NB4 (cell line): ENCODE measurements at regions not wholly inside any gene's neighbourhood (a gene's known extent, or its start where the extent isn't known, plus 50 kb on each side); places are given as distances from the start of the nearest gene placed in this dataset.

Experiments
- DNase-seq: peaks from one replicate; pipeline ENCODE4 v3.0.0; 2010; ENCODE audit warnings: low read depth
- H3K4me3 ChIP-seq: one replicate; pipeline ENCODE4 v1.5.1; 2011; ENCODE audit warnings: mild to moderate bottlenecking, low read depth, low read length, moderate library complexity
- MYC ChIP-seq: IDR thresholded peaks from 2 replicates; pipeline ENCODE4 v1.6.1; 2011; ENCODE audit warnings: low read depth, low read length
- POLR2A ChIP-seq: IDR thresholded peaks from 2 replicates; pipeline ENCODE4 v1.6.1; 2011; ENCODE audit warnings: mild to moderate bottlenecking; ENCODE audit not compliant: insufficient read length; ENCODE audit errors: extremely low read depth
- TF ChIP-seq, protein P1 (sequence below): IDR thresholded peaks from 2 replicates; pipeline ENCODE4 v1.6.1; 2011; ENCODE audit warnings: low read depth, low read length
- TF ChIP-seq, protein P2 (sequence below): IDR thresholded peaks from one replicate; pipeline ENCODE4 v1.5.1; 2012; ENCODE audit warnings: low read depth, low read length

DNA sequence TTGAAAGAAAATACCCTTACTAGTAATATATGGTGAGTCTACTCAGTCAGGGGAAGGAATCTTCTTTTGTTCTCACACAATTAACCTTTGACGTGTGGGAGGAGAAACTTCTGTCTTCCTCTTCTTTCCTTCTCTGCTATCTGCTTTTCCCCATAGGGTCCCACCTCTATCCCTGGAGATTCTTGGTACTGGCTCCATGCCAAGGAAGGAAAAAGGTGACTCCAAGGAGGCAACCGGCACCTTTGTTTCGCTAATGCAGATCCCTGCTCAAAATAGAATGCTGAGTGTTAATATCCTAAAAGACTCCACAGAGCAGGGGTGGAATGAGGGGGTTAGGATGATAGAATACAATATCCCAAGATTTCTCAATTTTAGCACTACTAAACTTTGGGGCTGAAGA is 116.7 kb downstream of the CD164 start:
- H3K4me3 ChIP-seq = no peak overlapping the region
- no peak for DNase-seq
- TF ChIP-seq, protein P1, sequence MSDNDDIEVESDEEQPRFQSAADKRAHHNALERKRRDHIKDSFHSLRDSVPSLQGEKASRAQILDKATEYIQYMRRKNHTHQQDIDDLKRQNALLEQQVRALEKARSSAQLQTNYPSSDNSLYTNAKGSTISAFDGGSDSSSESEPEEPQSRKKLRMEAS = no peak
- TF ChIP-seq, protein P2, sequence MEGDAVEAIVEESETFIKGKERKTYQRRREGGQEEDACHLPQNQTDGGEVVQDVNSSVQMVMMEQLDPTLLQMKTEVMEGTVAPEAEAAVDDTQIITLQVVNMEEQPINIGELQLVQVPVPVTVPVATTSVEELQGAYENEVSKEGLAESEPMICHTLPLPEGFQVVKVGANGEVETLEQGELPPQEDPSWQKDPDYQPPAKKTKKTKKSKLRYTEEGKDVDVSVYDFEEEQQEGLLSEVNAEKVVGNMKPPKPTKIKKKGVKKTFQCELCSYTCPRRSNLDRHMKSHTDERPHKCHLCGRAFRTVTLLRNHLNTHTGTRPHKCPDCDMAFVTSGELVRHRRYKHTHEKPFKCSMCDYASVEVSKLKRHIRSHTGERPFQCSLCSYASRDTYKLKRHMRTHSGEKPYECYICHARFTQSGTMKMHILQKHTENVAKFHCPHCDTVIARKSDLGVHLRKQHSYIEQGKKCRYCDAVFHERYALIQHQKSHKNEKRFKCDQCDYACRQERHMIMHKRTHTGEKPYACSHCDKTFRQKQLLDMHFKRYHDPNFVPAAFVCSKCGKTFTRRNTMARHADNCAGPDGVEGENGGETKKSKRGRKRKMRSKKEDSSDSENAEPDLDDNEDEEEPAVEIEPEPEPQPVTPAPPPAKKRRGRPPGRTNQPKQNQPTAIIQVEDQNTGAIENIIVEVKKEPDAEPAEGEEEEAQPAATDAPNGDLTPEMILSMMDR = no peak
- no peak for TF ChIP-seq POLR2A
- TF ChIP-seq MYC = no peak

DNA sequence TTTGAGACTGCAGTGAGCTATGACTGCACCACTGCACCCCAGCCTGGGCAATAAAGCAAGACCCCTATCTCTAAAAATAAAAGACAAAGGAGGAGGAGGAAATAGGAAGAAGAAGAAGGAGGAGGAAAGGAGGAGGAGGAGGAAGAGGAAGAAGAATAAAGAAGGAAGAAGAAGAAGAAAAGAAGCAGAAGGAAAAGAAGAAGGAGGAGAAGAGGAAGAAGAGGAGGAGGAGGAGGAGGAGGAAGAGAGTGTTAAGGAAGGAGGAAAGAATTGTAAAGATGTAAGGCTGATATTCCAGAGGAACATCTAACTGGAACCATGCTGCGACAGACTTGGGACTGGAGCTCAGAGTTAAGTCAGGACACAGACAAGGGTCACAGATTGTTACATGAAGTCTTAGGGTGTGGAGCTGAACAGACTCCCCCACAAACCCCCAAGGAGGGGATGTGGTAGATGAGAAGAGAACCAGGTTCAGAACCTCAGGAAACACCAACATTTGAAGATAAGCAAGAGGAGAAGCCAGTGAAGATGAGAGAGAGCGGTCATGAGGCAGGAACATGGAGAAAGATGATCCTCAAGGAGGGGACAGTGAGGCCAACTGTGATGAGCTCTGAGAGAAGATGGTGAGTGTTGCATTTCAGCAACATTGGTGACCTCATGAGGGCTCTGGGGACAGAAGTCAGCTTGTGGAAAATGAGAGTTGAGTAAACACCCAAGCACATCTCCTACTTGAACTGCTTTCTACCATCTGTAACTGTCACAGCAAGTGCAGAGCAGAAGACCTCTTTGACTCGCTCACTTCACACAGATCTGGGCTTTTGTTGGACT is 118.2 kb downstream of the CD164 start:
- DNase-seq = peak; percentile 24
- TF ChIP-seq POLR2A (no peak), MYC (no peak)
- TF ChIP-seq, protein P2 = no peak
- TF ChIP-seq, protein P1 = no peak
- H3K4me3 ChIP-seq = no peak overlapping the region

DNA sequence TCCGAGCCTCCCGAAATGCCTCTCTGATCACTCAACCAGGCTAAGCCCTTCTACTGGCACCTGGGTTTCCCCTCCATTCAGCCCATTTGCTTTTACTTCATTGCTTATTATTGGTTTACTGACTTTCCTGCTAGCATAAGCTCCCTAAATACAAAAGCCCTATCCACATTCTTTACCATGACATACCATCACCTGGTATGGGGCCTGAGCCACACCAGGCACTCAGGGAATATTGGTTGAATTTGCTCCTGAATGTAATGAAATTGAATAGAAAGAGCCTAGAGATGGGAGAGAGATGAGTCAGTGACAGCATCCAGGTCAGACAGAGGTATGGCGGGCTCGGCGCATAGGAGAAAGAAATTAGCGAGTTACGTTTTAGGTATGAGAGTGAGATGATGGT is 120.0 kb downstream of the CD164 start:
- no peak for DNase-seq
- TF ChIP-seq, protein P2 = no peak
- no peak for TF ChIP-seq MYC
- no peak for TF ChIP-seq POLR2A
- TF ChIP-seq, protein P1 = no peak
- H3K4me3 ChIP-seq = no peak overlapping the region

DNA sequence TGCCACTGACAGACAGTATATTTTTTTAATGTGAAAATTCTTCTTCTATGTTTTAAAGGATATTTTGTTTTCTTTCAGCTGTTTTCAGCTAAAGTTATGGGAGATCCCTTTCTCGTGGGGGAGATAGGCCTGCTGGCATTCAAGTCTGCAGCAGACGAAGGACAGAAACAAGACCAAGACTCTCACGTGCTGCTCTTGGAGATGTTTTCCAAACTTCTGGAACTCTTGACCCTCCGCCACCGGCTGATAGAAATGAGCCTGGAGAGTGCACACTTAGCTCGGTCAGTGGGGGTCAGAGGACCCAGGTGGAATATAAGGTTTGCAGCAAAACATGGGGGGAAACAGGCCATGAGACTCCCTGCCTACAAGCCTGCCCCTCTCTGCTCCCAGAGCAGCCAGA is 120.5 kb downstream of the CD164 start:
- TF ChIP-seq, protein P1 = no peak
- TF ChIP-seq, protein P2 = no peak
- TF ChIP-seq POLR2A (no peak), MYC (no peak)
- DNase-seq = no peak
- no peak overlapping the region for H3K4me3 ChIP-seq

DNA sequence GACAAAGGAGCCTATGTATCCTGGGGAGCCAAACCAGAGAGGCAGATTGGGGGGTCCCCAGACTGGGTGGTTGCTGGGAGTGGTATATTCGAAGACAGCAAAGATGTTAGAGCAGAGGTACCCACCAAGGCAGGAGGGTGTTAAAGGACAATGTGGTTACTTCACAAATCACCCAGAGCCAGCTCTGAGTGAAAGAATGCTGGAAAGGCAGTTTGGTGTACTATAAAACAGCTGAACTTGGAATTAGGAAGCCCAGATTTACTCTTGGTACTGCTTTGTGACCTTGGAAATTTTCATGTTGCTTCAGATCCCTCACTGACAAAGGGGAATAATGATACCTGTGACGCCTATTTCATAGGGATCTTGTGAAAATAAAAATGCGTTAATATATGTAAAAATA is 121.6 kb downstream of the CD164 start:
- DNase-seq = no peak
- H3K4me3 ChIP-seq = no peak overlapping the region
- TF ChIP-seq, protein P1 = no peak
- TF ChIP-seq, protein P2 = no peak
- TF ChIP-seq MYC = no peak
- no peak for TF ChIP-seq POLR2A
